GM12878 (cell line): ENCODE measurements at regions not wholly inside any gene's neighbourhood (a gene's known extent, or its start where the extent isn't known, plus 50 kb on each side); places are given as distances from the start of the nearest gene placed in this dataset.

Experiments used
- ATAC-seq: fragments of 200-7000 bp; cut with Tn5 transposase; 3 replicates; pipeline ENCODE4 v1.9.1; 2020; ENCODE audit warnings: mild to moderate bottlenecking, moderate library complexity
- BruUV-seq: library from RNA; stranded (reverse); fragments of 400-500 nt; replicated peaks from 2 replicates; lab custom pipeline; 2021; lab: Mats Ljungman, UMichigan
- CTCF ChIA-PET: fragments of 300-600 bp; sonication (Branson Sonifier 250); formaldehyde crosslinking; extraction: SDS; loops from one replicate; lab custom pipeline; 2021; ENCODE audit warnings: inconsistent platforms; lab: Yijun Ruan, JAX
- POLR2A ChIA-PET: fragments of 350-600 bp; formaldehyde crosslinking; extraction: SDS; loops from one replicate; lab custom pipeline; 2021; ENCODE audit warnings: inconsistent platforms; lab: Charles Lee
- RAD21 ChIA-PET: fragments of 300-600 bp; sonication (Branson Sonifier 250); formaldehyde crosslinking; loops from one replicate; lab custom pipeline; 2023; ENCODE audit warnings: antibody characterized with exemption; ENCODE audit not compliant: unreplicated experiment; lab: Charles Lee
- SMC1A ChIA-PET: fragments of 300-600 bp; sonication (Branson Sonifier 250); formaldehyde crosslinking; loops from one replicate; lab custom pipeline; 2023; ENCODE audit not compliant: unreplicated experiment, uncharacterized antibody; lab: Charles Lee
- DNase-seq: peaks from one replicate; pipeline ENCODE4 v3.0.0-alpha.2; 2011; ENCODE audit warnings: low read depth, low spot score
- FAIRE-seq: peaks from 3 replicates; lab custom pipeline; 2011; peaks lifted over from hg19 to GRCh38; lab: Jason Lieb, UNC
- H2AFZ ChIP-seq: 2 replicates; pipeline ENCODE4 v1.6.0; 2011; ENCODE audit warnings: low read depth, low read length, control low read depth; ENCODE audit not compliant: control insufficient read depth
- H3K27ac ChIP-seq: 2 replicates; pipeline ENCODE4 v1.5.1; 2011; ENCODE audit warnings: control low read depth; ENCODE audit not compliant: control insufficient read depth, insufficient read depth
- H3K27me3 ChIP-seq, 2 experiments: replicated peaks in 1 of 2; 2 replicates each; pipeline versions ENCODE4 v1.6.0 to v1.6.1; 2011; ENCODE audit warnings: low read length in 1 of 2; ENCODE audit not compliant: control insufficient read depth in 2 of 2, insufficient read depth in 2 of 2
- H3K36me3 ChIP-seq, 2 experiments: 2 replicates each; pipeline ENCODE4 v1.5.1; 2011; ENCODE audit warnings: low read length in 1 of 2; ENCODE audit not compliant: control insufficient read depth in 2 of 2, insufficient read depth in 2 of 2
- H3K4me1 ChIP-seq: 2 replicates; pipeline ENCODE4 v1.6.1; 2011; ENCODE audit warnings: mild to moderate bottlenecking, low read length, moderate library complexity, mixed read lengths; ENCODE audit not compliant: control insufficient read depth, insufficient read depth
- H3K4me2 ChIP-seq: 2 replicates; pipeline ENCODE4 v1.6.0; 2011; ENCODE audit warnings: control low read depth; ENCODE audit not compliant: control insufficient read depth, insufficient read depth
- H3K4me3 ChIP-seq: fragments of 200-600 bp; sonication (generic); 2 replicates; pipeline ENCODE4 v1.5.1; 2016
- H3K79me2 ChIP-seq: 2 replicates; pipeline ENCODE4 v1.6.0; 2011; ENCODE audit warnings: low read length; ENCODE audit not compliant: control insufficient read depth, insufficient read depth
- H3K9ac ChIP-seq: 2 replicates; pipeline ENCODE4 v1.8.0; 2011; ENCODE audit warnings: low read length, control low read depth, mixed read lengths; ENCODE audit not compliant: control insufficient read depth, insufficient read depth
- H3K9me3 ChIP-seq: replicated peaks from 3 replicates; pipeline ENCODE4 v1.5.1; 2011; ENCODE audit warnings: mild to moderate bottlenecking, low read length; ENCODE audit not compliant: control insufficient read depth, insufficient read depth
- H4K20me1 ChIP-seq: 2 replicates; pipeline ENCODE4 v1.6.0; 2011; ENCODE audit not compliant: control insufficient read depth, insufficient read depth
- ASH2L ChIP-seq: fragments of 300-600, 200-600 bp; sonication (generic); IDR thresholded peaks from 2 replicates; pipeline ENCODE4 v1.6.1; 2017; ENCODE audit warnings: low read depth, mild to moderate bottlenecking, borderline replicate concordance
- CBX5 ChIP-seq: sonication (generic); IDR thresholded peaks from 2 replicates; pipeline ENCODE4 v1.6.1; 2016; ENCODE audit warnings: low read depth, moderate library complexity, mild to moderate bottlenecking, inconsistent platforms
- FOS ChIP-seq: IDR thresholded peaks from 3 replicates; pipeline ENCODE4 v1.6.1; 2011; ENCODE audit warnings: borderline replicate concordance; ENCODE audit not compliant: insufficient read length; ENCODE audit errors: extremely low read depth
- KDM1A ChIP-seq: fragments of 200-600 bp; sonication (generic); IDR thresholded peaks from 2 replicates; pipeline ENCODE4 v1.6.1; 2016; ENCODE audit warnings: borderline replicate concordance
- LARP7 ChIP-seq: fragments of 450-650 bp; IDR thresholded peaks from 2 replicates; pipeline ENCODE4 v1.6.1; 2017; ENCODE audit warnings: mild to moderate bottlenecking
- NBN ChIP-seq: fragments of 450-650 bp; IDR thresholded peaks from 2 replicates; pipeline ENCODE4 v1.6.1; 2016
- TBL1XR1 ChIP-seq: IDR thresholded peaks from 2 replicates; pipeline ENCODE4 v1.6.1; 2012; ENCODE audit warnings: low read depth, low read length, improper control_type of control experiment
- YY1 ChIP-seq: IDR thresholded peaks from 2 replicates; pipeline ENCODE4 v1.6.1; 2011; ENCODE audit warnings: low read depth, mild to moderate bottlenecking, low read length
- ZNF622 ChIP-seq: fragments of 450-650 bp; IDR thresholded peaks from 2 replicates; pipeline ENCODE4 v1.6.1; 2017; ENCODE audit warnings: mild to moderate bottlenecking, inconsistent platforms
- ZNF687 ChIP-seq: fragments of 450-650 bp; IDR thresholded peaks from 2 replicates; pipeline ENCODE4 v1.6.1; 2017; ENCODE audit warnings: mild to moderate bottlenecking, moderate library complexity
- WGBS: methylation state at CpG from one replicate; pipeline ENCODE4 v1.1.6; 2016; ENCODE audit warnings: low lambda C conversion rate; ENCODE audit not compliant: insufficient replicate concordance, insufficient coverage; ENCODE audit errors: missing lambda C conversion rate; 5-methylcytosine and 5-hydroxymethylcytosine counted together
- in situ Hi-C: fragments of 300-500 bp; cut with MboI; formaldehyde crosslinking; loops from 9 replicates; pipeline ENCODE4 v1.14.3; 2018; ENCODE audit warnings: mixed read lengths
- intact Hi-C: fragments of 100-400 bp; cut with micrococcal nuclease; formaldehyde crosslinking; loops from one replicate; pipeline ENCODE4 v1.14.2; 2022; ENCODE audit not compliant: unreplicated experiment

- Histone ChIP-seq H2AFZ (no peak overlapping the region), H3K9me3 (no peaks in the 10 kb centered on the region), H3K79me2 (no peaks in the 10 kb centered on the region), H4K20me1 (no peaks in the 10 kb centered on the region), H3K4me2 (no peak overlapping the region), H3K27ac (no peak overlapping the region), H3K9ac (no peak overlapping the region), H3K4me3 (no peak overlapping the region), H3K36me3 (no peaks in the 10 kb centered on the region), H3K4me1 (no peaks in the 10 kb centered on the region), H3K27me3 (no peaks in the 10 kb centered on the region; a peak in 1 of 4 replicates)
- no TSS peak for BruUV-seq
- in situ Hi-C loops = no loop called here
- POLR2A ChIA-PET = no interaction called here
- SMC1A ChIA-PET = no interaction called here
- WGBS = 48% methylated on average over 7 of the region's 7 CpGs
- intact Hi-C loops = no loop called here
- ATAC-seq (no peak), DNase-seq (no peak), FAIRE-seq (no peak)
- TF ChIP-seq CBX5 (no peak), YY1 (no peak), NBN (no peak), FOS (no peak), LARP7 (no peak), TBL1XR1 (no peak), ASH2L (no peak), KDM1A (no peak), ZNF687 (no peak), ZNF622 (no peak)
- CTCF ChIA-PET = no interaction called here
- RAD21 ChIA-PET = no interaction called here
Observed at GRCh38 chr10:128959746-128960145, 507.3 kb upstream of the MGMT start.
